ENCODE measurements at regions not wholly inside any gene's neighbourhood (a gene's known extent, or its start where the extent isn't known, plus 50 kb on each side); places are given as distances from the start of the nearest gene placed in this dataset.

GRCh38 chr17:72503556-72503955 lies 382.7 kb downstream of the SOX9 start:
- Histone ChIP-seq H3K4me1 (ENCODE audit: control insufficient read depth, extremely low read depth, insufficient read depth, low read length) (no peaks in the 10 kb centered on the region), H4K20me1 (replicated peaks; ENCODE audit: control insufficient read depth, extremely low read depth, insufficient read depth, low read length) (no peaks in the 10 kb centered on the region), H3K9me1 (replicated peaks; ENCODE audit: control insufficient read depth, extremely low read depth, insufficient read depth, low read length) (no peaks in the 10 kb centered on the region), H3K4me2 (ENCODE audit: insufficient read depth, low read length) (no peak overlapping the region), H3K27me3 (ENCODE audit: control insufficient read depth in 2 of 2, insufficient read depth in 2 of 2, low read length in 2 of 2) (no peaks in the 10 kb centered on the region), H3K79me2 (ENCODE audit: control insufficient read depth, insufficient read depth, low read length) (no peaks in the 10 kb centered on the region), H3K4me3 (replicated peaks in 1 of 3; ENCODE audit: insufficient read depth in 1 of 3, low read depth in 1 of 3, low read length in 3 of 3) (no peak overlapping the region), H3K9ac (replicated peaks; ENCODE audit: extremely low read depth, insufficient read depth, low read length) (no peak overlapping the region), H3K36me3 (ENCODE audit: control insufficient read depth in 2 of 2, extremely low read depth in 1 of 2, insufficient read depth in 2 of 2, low read length in 2 of 2) (no peaks in the 10 kb centered on the region), H3K27ac (ENCODE audit: insufficient read depth, low read depth, low read length) (no peak overlapping the region), H2AFZ (ENCODE audit: low read depth, low read length) (no peak overlapping the region), H3K9me3 (replicated peaks; ENCODE audit: control insufficient read depth, insufficient read depth, low read length) (peaks cover 2% of the 10 kb centered on the region)
- ChIA-PET CTCF (no interaction called here), POLR2A (no interaction called here)
- no peak for FAIRE-seq
- BruUV-seq (replicated peaks) = no TSS peak
- TF ChIP-seq POLR2AphosphoS5 (IDR thresholded peaks at IDR 0.05; ENCODE audit: insufficient read depth, low read depth, low read length) = no peak
- no peak for TF ChIP-seq FOS (IDR thresholded peaks at IDR 0.05; ENCODE audit: borderline replicate concordance, insufficient read depth, low read length)
- TF ChIP-seq CTCF (IDR thresholded peaks at IDR 0.05; ENCODE audit: extremely low read depth in 1 of 2, insufficient read depth in 1 of 2, low read depth in 1 of 2, low read length in 2 of 2) = no peak
- no peak for TF ChIP-seq EZH2 (IDR thresholded peaks at IDR 0.05; ENCODE audit: borderline replicate concordance, low read depth, low read length, severe bottlenecking)
- no peak for TF ChIP-seq MYC (IDR thresholded peaks at IDR 0.05; ENCODE audit: low read depth, low read length)
- no peak for TF ChIP-seq MAX (IDR thresholded peaks at IDR 0.05; ENCODE audit: insufficient read depth, insufficient read length)
- TF ChIP-seq JUN (IDR thresholded peaks at IDR 0.05; ENCODE audit: borderline replicate concordance, insufficient read depth, insufficient read length, low read depth) = no peak
- no peak for TF ChIP-seq GATA2 (IDR thresholded peaks at IDR 0.05; ENCODE audit: insufficient read depth, insufficient read length, low read depth, low read length)
- no peak for TF ChIP-seq POLR2A (IDR thresholded peaks at IDR 0.05; ENCODE audit: low read depth, low read length)
- dilution Hi-C loops (cut with MboI; ENCODE audit: extremely low pct_ligation_motif_present, low sequenced_read_pairs) = no loop called here
- intact Hi-C loops (cut with micrococcal nuclease) = no loop called here
- no peak for DNase-seq (ENCODE audit: low read depth, low spot score)
